Body of pancreas (tissue), 4 donors: ENCODE measurements at regions not wholly inside any gene's neighbourhood (a gene's known extent, or its start where the extent isn't known, plus 50 kb on each side); places are given as distances from the start of the nearest gene placed in this dataset.

Experiments
- CTCF ChIP-seq, 7 experiments: fragments of 450-650 bp in 4 of 7; fragments of 200-600 bp in 3 of 7; sonication (generic) in 3 of 7; IDR thresholded peaks; one replicate each; pipeline ENCODE4 v1.5.1; 2016 to 2019; ENCODE audit warnings: antibody characterized with exemption in 7 of 7
- POLR2A ChIP-seq, 3 donors: fragments of 450-650 bp; IDR thresholded peaks; one replicate each; pipeline ENCODE4 v1.6.1; 2016; ENCODE audit warnings: antibody characterized with exemption in 3 of 3, mild to moderate bottlenecking in 2 of 3

- TF ChIP-seq CTCF (IDR thresholded peaks at IDR 0.05) (no peak), POLR2A (IDR thresholded peaks at IDR 0.05) (no peak)
Observed at GRCh38 chr5:38718771-38719391, 126.9 kb upstream of the OSMR start.
